ENCODE measurements at regions not wholly inside any gene's neighbourhood (a gene's known extent, or its start where the extent isn't known, plus 50 kb on each side); places are given as distances from the start of the nearest gene placed in this dataset.
"Not testable (repeated sequence)": the region's sequence is repeated elsewhere in the genome, so short reads cannot be mapped to it uniquely, and the experiment has no call there.

- not testable (repeated sequence) for H3K79me1 ChIP-seq (replicated peaks; ENCODE audit: low read length, poor library complexity, severe bottlenecking); H3K9ac ChIP-seq (ENCODE audit: low read length); H3K18ac ChIP-seq (ENCODE audit: low read depth in 1 of 2, low read length in 2 of 2); DNase-seq; H3K9me3 ChIP-seq (ENCODE audit: control insufficient read depth, low read length); H2BK12ac ChIP-seq (ENCODE audit: low read length in 2 of 2); H4K91ac ChIP-seq (ENCODE audit: low read length); H3K36me3 ChIP-seq (ENCODE audit: control insufficient read depth in 1 of 2, insufficient read depth in 2 of 2, low read depth in 1 of 2, low read length in 2 of 2); H2BK120ac ChIP-seq (ENCODE audit: low read depth, low read length); H3K4me2 ChIP-seq (ENCODE audit: low read length, poor library complexity, severe bottlenecking); H2AFZ ChIP-seq (ENCODE audit: low read depth, low read length); H2BK15ac ChIP-seq (ENCODE audit: low read depth, poor library complexity, severe bottlenecking); H3K4ac ChIP-seq (ENCODE audit: low read depth in 1 of 2, low read length in 2 of 2); H3K14ac ChIP-seq (ENCODE audit: low read length in 2 of 2); H2BK5ac ChIP-seq (ENCODE audit: low read depth, low read length, poor library complexity, severe bottlenecking); H3K4me1 ChIP-seq (ENCODE audit: control insufficient read depth, insufficient read depth, low read depth, low read length); H3K23ac ChIP-seq (ENCODE audit: low read length in 2 of 2); H2AK5ac ChIP-seq (ENCODE audit: low read length, severe bottlenecking); H3K27me3 ChIP-seq (ENCODE audit: control insufficient read depth in 1 of 2, insufficient read depth in 1 of 2, low read length in 2 of 2); H4K8ac ChIP-seq (ENCODE audit: low read length); H3K4me3 ChIP-seq (ENCODE audit: insufficient read depth in 1 of 2, low read depth in 1 of 2, low read length in 2 of 2); H3K27ac ChIP-seq (ENCODE audit: low read length, poor library complexity, severe bottlenecking)
- WGBS: no CpG with 5 or more reads among the region's 7 CpGs
Measured at GRCh38 chr9:41772541-41772940, 356.7 kb downstream of the CNTNAP3B start.

GRCh38 chr9:41771693-41772092 is 357.5 kb downstream of the CNTNAP3B start:
- WGBS: no CpG with 5 or more reads among the region's 12 CpGs

GRCh38 chr9:41754822-41755221 is 374.4 kb downstream of the CNTNAP3B start:
- 40% methylated on average over 1 of the region's 9 CpGs for WGBS
- not testable (repeated sequence) for H2BK12ac ChIP-seq (ENCODE audit: low read length in 2 of 2); H2BK15ac ChIP-seq (ENCODE audit: low read depth, poor library complexity, severe bottlenecking); DNase-seq; H3K9ac ChIP-seq (ENCODE audit: low read length); H3K27me3 ChIP-seq (ENCODE audit: control insufficient read depth in 1 of 2, insufficient read depth in 1 of 2, low read length in 2 of 2); H3K4me3 ChIP-seq (ENCODE audit: insufficient read depth in 1 of 2, low read depth in 1 of 2, low read length in 2 of 2); H2BK5ac ChIP-seq (ENCODE audit: low read depth, low read length, poor library complexity, severe bottlenecking); H3K4ac ChIP-seq (ENCODE audit: low read depth in 1 of 2, low read length in 2 of 2); H3K36me3 ChIP-seq (ENCODE audit: control insufficient read depth in 1 of 2, insufficient read depth in 2 of 2, low read depth in 1 of 2, low read length in 2 of 2); H4K8ac ChIP-seq (ENCODE audit: low read length); H4K91ac ChIP-seq (ENCODE audit: low read length); H3K14ac ChIP-seq (ENCODE audit: low read length in 2 of 2); H3K4me2 ChIP-seq (ENCODE audit: low read length, poor library complexity, severe bottlenecking); H3K18ac ChIP-seq (ENCODE audit: low read depth in 1 of 2, low read length in 2 of 2); H3K9me3 ChIP-seq (ENCODE audit: control insufficient read depth, low read length); H2AK5ac ChIP-seq (ENCODE audit: low read length, severe bottlenecking); H3K79me1 ChIP-seq (replicated peaks; ENCODE audit: low read length, poor library complexity, severe bottlenecking); H3K23ac ChIP-seq (ENCODE audit: low read length in 2 of 2); H2BK120ac ChIP-seq (ENCODE audit: low read depth, low read length); H3K27ac ChIP-seq (ENCODE audit: low read length, poor library complexity, severe bottlenecking); H2AFZ ChIP-seq (ENCODE audit: low read depth, low read length); H3K4me1 ChIP-seq (ENCODE audit: control insufficient read depth, insufficient read depth, low read depth, low read length)

More at GRCh38 chr9:41771693-41772092, 357.5 kb downstream of the CNTNAP3B start:
- H3K23ac ChIP-seq (ENCODE audit: low read length in 2 of 2); H3K9me3 ChIP-seq (ENCODE audit: control insufficient read depth, low read length); H2BK120ac ChIP-seq (ENCODE audit: low read depth, low read length); H3K27me3 ChIP-seq (ENCODE audit: control insufficient read depth in 1 of 2, insufficient read depth in 1 of 2, low read length in 2 of 2); H2BK5ac ChIP-seq (ENCODE audit: low read depth, low read length, poor library complexity, severe bottlenecking); H3K18ac ChIP-seq (ENCODE audit: low read depth in 1 of 2, low read length in 2 of 2); H2AK5ac ChIP-seq (ENCODE audit: low read length, severe bottlenecking); H3K4me2 ChIP-seq (ENCODE audit: low read length, poor library complexity, severe bottlenecking); H2BK15ac ChIP-seq (ENCODE audit: low read depth, poor library complexity, severe bottlenecking); H3K36me3 ChIP-seq (ENCODE audit: control insufficient read depth in 1 of 2, insufficient read depth in 2 of 2, low read depth in 1 of 2, low read length in 2 of 2); H4K91ac ChIP-seq (ENCODE audit: low read length); H2AFZ ChIP-seq (ENCODE audit: low read depth, low read length); H3K9ac ChIP-seq (ENCODE audit: low read length); H3K27ac ChIP-seq (ENCODE audit: low read length, poor library complexity, severe bottlenecking); H2BK12ac ChIP-seq (ENCODE audit: low read length in 2 of 2); H3K14ac ChIP-seq (ENCODE audit: low read length in 2 of 2); H4K8ac ChIP-seq (ENCODE audit: low read length); H3K4me1 ChIP-seq (ENCODE audit: control insufficient read depth, insufficient read depth, low read depth, low read length); H3K4me3 ChIP-seq (ENCODE audit: insufficient read depth in 1 of 2, low read depth in 1 of 2, low read length in 2 of 2); H3K4ac ChIP-seq (ENCODE audit: low read depth in 1 of 2, low read length in 2 of 2); H3K79me1 ChIP-seq (replicated peaks; ENCODE audit: low read length, poor library complexity, severe bottlenecking); DNase-seq: not testable (repeated sequence)

GRCh38 chr9:41754403-41754802 is 374.8 kb downstream of the CNTNAP3B start:
- not testable (repeated sequence) for H3K18ac ChIP-seq (ENCODE audit: low read depth in 1 of 2, low read length in 2 of 2); H4K8ac ChIP-seq (ENCODE audit: low read length); H3K23ac ChIP-seq (ENCODE audit: low read length in 2 of 2); H4K91ac ChIP-seq (ENCODE audit: low read length); H3K4me1 ChIP-seq (ENCODE audit: control insufficient read depth, insufficient read depth, low read depth, low read length); H3K4me2 ChIP-seq (ENCODE audit: low read length, poor library complexity, severe bottlenecking); H2BK120ac ChIP-seq (ENCODE audit: low read depth, low read length); H3K4ac ChIP-seq (ENCODE audit: low read depth in 1 of 2, low read length in 2 of 2); H2BK15ac ChIP-seq (ENCODE audit: low read depth, poor library complexity, severe bottlenecking); H3K9me3 ChIP-seq (ENCODE audit: control insufficient read depth, low read length); H3K79me1 ChIP-seq (replicated peaks; ENCODE audit: low read length, poor library complexity, severe bottlenecking); H2AK5ac ChIP-seq (ENCODE audit: low read length, severe bottlenecking); H3K9ac ChIP-seq (ENCODE audit: low read length); H3K27ac ChIP-seq (ENCODE audit: low read length, poor library complexity, severe bottlenecking); H3K36me3 ChIP-seq (ENCODE audit: control insufficient read depth in 1 of 2, insufficient read depth in 2 of 2, low read depth in 1 of 2, low read length in 2 of 2); DNase-seq; H2BK12ac ChIP-seq (ENCODE audit: low read length in 2 of 2); H3K4me3 ChIP-seq (ENCODE audit: insufficient read depth in 1 of 2, low read depth in 1 of 2, low read length in 2 of 2); H3K27me3 ChIP-seq (ENCODE audit: control insufficient read depth in 1 of 2, insufficient read depth in 1 of 2, low read length in 2 of 2); H2BK5ac ChIP-seq (ENCODE audit: low read depth, low read length, poor library complexity, severe bottlenecking); H3K14ac ChIP-seq (ENCODE audit: low read length in 2 of 2); H2AFZ ChIP-seq (ENCODE audit: low read depth, low read length)
- WGBS: 52% methylated on average over 1 of the region's 15 CpGs

Measured in mesenchymal stem cell (in vitro differentiated cells and primary cell).